A549 (cell line): ENCODE measurements at regions not wholly inside any gene's neighbourhood (a gene's known extent, or its start where the extent isn't known, plus 50 kb on each side); places are given as distances from the start of the nearest gene placed in this dataset.

ENCODE experiments used
- ATAC-seq, 2 experiments: fragments of 200-7000 bp in 1 of 2; fragments of >200 bp in 1 of 2; cut with Nextera tagmentation in 1 of 2; cut with Tn5 transposase in 1 of 2; 3 replicates each; pipeline versions ENCODE4 v1.8.0 to v1.9.1; 2018 to 2020; ENCODE audit warnings: mild to moderate bottlenecking in 1 of 2, moderate library complexity in 1 of 2
- CTCF ChIA-PET: fragments of 300-600 bp; sonication (Branson Sonifier 250); formaldehyde crosslinking; extraction: SDS; loops from one replicate; lab custom pipeline; 2021; ENCODE audit warnings: antibody characterized with exemption, inconsistent platforms; lab: Yijun Ruan, JAX
- POLR2A ChIA-PET: fragments of 350-600 bp; formaldehyde crosslinking; extraction: SDS; loops from one replicate; lab custom pipeline; 2021; ENCODE audit warnings: antibody characterized with exemption, inconsistent platforms; lab: Yijun Ruan, JAX
- DNase-seq, 2 experiments: peaks; one replicate each; pipeline versions ENCODE4 v3.0.0 to v3.0.0-alpha.2; 2011 to 2016; ENCODE audit warnings: low read depth in 1 of 2, low spot score in 1 of 2
- FAIRE-seq: peaks from 2 replicates; lab custom pipeline; 2011; peaks lifted over from hg19 to GRCh38; lab: Jason Lieb, UNC
- H3K27ac ChIP-seq, 2 experiments: fragments of >200 bp; sonication (Bioruptor Twin); formaldehyde crosslinking; 3 replicates each; pipeline ENCODE4 v1.5.1; 2016 to 2017
- H3K4me1 ChIP-seq: fragments of >200 bp; sonication (Bioruptor Twin); formaldehyde crosslinking; 3 replicates; pipeline ENCODE4 v1.6.1; 2016
- H3K4me2 ChIP-seq: fragments of >200 bp; sonication (Bioruptor Twin); formaldehyde crosslinking; 3 replicates; pipeline ENCODE4 v1.6.1; 2016
- H3K4me3 ChIP-seq: fragments of >200 bp; sonication (Bioruptor Twin); formaldehyde crosslinking; 3 replicates; pipeline ENCODE4 v1.5.1; 2016
- H3K9me3 ChIP-seq: fragments of >200 bp; sonication (Bioruptor Twin); formaldehyde crosslinking; 3 replicates; pipeline ENCODE4 v1.6.1; 2016
- CBX2 ChIP-seq: fragments of 200-600 bp; sonication (generic); IDR thresholded peaks from 2 replicates; pipeline ENCODE4 v1.6.1; 2016; ENCODE audit warnings: low read depth, mild to moderate bottlenecking, borderline replicate concordance
- CHD2 ChIP-seq: fragments of 150-350 bp; IDR thresholded peaks from 2 replicates; pipeline ENCODE4 v1.6.1; 2014; ENCODE audit warnings: low read length; ENCODE audit not compliant: partially characterized antibody
- EHF ChIP-seq: fragments of 250-450 bp; sonication (Bioruptor Pico); IDR thresholded peaks from 2 replicates; pipeline ENCODE4 v1.5.0; 2020; ENCODE audit warnings: mild to moderate bottlenecking
- FOSB ChIP-seq: fragments of 250-450 bp; sonication (Bioruptor Pico); IDR thresholded peaks from 2 replicates; pipeline ENCODE4 v1.5.0; 2020; ENCODE audit warnings: mild to moderate bottlenecking, moderate library complexity
- FOXS1 ChIP-seq: fragments of 250-450 bp; sonication (Bioruptor Pico); IDR thresholded peaks from 2 replicates; pipeline ENCODE4 v1.5.0; 2020; ENCODE audit warnings: mild to moderate bottlenecking, moderate library complexity
- GATA3 ChIP-seq: IDR thresholded peaks from 2 replicates; pipeline ENCODE4 v1.6.1; 2012; ENCODE audit warnings: borderline replicate concordance
- HOXB13 ChIP-seq: fragments of 250-450 bp; sonication (Bioruptor Pico); IDR thresholded peaks from 2 replicates; pipeline ENCODE4 v1.5.0; 2020; ENCODE audit warnings: low read depth, mild to moderate bottlenecking, moderate library complexity
- JUN ChIP-seq, 2 experiments: fragments of >200 bp; sonication (Bioruptor Twin); formaldehyde crosslinking; IDR thresholded peaks; 2 replicates in 1 of 2; 3 replicates in 1 of 2; pipeline ENCODE4 v1.6.1; 2016 to 2017
- JUNB ChIP-seq: fragments of >200 bp; sonication (Bioruptor Twin); formaldehyde crosslinking; IDR thresholded peaks from 2 replicates; pipeline ENCODE4 v1.6.1; 2016
- MAZ ChIP-seq: fragments of 150-350 bp; IDR thresholded peaks from 2 replicates; pipeline ENCODE4 v1.6.1; 2014; ENCODE audit warnings: antibody characterized with exemption, low read depth, low read length, borderline replicate concordance
- NPAS2 ChIP-seq: fragments of 250-450 bp; sonication (Bioruptor Pico); IDR thresholded peaks from 2 replicates; pipeline ENCODE4 v1.8.0; 2022; ENCODE audit warnings: mild to moderate bottlenecking, moderate library complexity, borderline replicate concordance
- POLR2AphosphoS2 ChIP-seq: conservative IDR thresholded peaks from 2 replicates; pipeline ENCODE4 v1.6.1; 2012; ENCODE audit warnings: low read length, improper control_type of control experiment, inconsistent platforms
- REST ChIP-seq: fragments of 200-600 bp; sonication (generic); IDR thresholded peaks from 2 replicates; pipeline ENCODE4 v1.6.1; 2016; ENCODE audit warnings: antibody characterized with exemption, mild to moderate bottlenecking, moderate library complexity
- SMC3 ChIP-seq: fragments of >200 bp; sonication (Bioruptor Twin); formaldehyde crosslinking; IDR thresholded peaks from 3 replicates; pipeline ENCODE4 v1.6.1; 2018; ENCODE audit warnings: inconsistent platforms
- SREBF2 ChIP-seq: fragments of 450-650 bp; IDR thresholded peaks from 2 replicates; pipeline ENCODE4 v1.6.1; 2014; ENCODE audit warnings: mild to moderate bottlenecking, moderate library complexity
- TFCP2L1 ChIP-seq: fragments of 250-450 bp; sonication (Bioruptor Pico); IDR thresholded peaks from 2 replicates; pipeline ENCODE4 v1.5.0; 2021; ENCODE audit warnings: mild to moderate bottlenecking
- ZC3H11A ChIP-seq: fragments of 450-650 bp; IDR thresholded peaks from 2 replicates; pipeline ENCODE4 v1.6.1; 2014; ENCODE audit warnings: antibody characterized with exemption, mild to moderate bottlenecking
- ZFP36 ChIP-seq: fragments of 450-650 bp; IDR thresholded peaks from 2 replicates; pipeline ENCODE4 v1.6.1; 2014; ENCODE audit warnings: borderline replicate concordance; ENCODE audit not compliant: partially characterized antibody
- ZSCAN20 ChIP-seq: fragments of 250-450 bp; sonication (Bioruptor Pico); IDR thresholded peaks from 2 replicates; pipeline ENCODE4 v1.8.0; 2022; ENCODE audit warnings: mild to moderate bottlenecking, moderate library complexity
- WGBS: methylation state at CpG from one replicate; pipeline ENCODE4 v1.1.6; 2017; ENCODE audit errors: missing lambda C conversion rate; 5-methylcytosine and 5-hydroxymethylcytosine counted together
- TF ChIP-seq, protein P1 (sequence below): fragments of 250-450 bp; sonication (Bioruptor Pico); IDR thresholded peaks from 2 replicates; pipeline ENCODE4 v1.5.0; 2020; ENCODE audit warnings: low read depth, mild to moderate bottlenecking, moderate library complexity
- TF ChIP-seq, protein P2 (sequence below): fragments of 450-650 bp; IDR thresholded peaks from 2 replicates; pipeline ENCODE4 v1.6.1; 2014; ENCODE audit warnings: antibody characterized with exemption
- TF ChIP-seq, protein P3 (sequence below): fragments of 150-350 bp; IDR thresholded peaks from 2 replicates; pipeline ENCODE4 v1.6.1; 2014; ENCODE audit warnings: low read depth, mild to moderate bottlenecking, low read length
- TF ChIP-seq, protein P4 (sequence below): IDR thresholded peaks from 2 replicates; pipeline ENCODE4 v1.6.1; 2012; ENCODE audit warnings: low read depth, borderline replicate concordance

DNA sequence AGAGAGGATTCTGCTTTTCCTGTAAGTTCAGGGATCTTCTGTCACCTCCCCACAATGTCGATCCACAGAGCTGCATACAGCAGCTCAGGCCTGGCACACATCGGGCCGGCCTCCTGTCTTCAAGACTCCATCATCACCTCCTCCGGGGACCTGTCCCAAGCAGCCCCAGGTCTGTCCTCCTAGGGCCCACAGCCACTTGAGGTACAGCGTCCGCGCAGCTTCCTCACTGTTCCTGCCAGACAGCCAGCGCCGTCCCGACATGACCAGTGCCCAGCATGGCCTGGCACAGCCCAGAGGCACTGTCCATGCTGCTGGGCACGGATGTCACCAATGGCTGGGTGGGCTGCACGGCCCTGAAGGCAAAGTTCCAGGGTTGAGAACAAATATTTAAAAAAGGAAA is 101.6 kb downstream of the DLL1 start (continued):
- no peak for TF ChIP-seq HOXB13 (CRISPR knock-in tag)
- TF ChIP-seq NPAS2 (CRISPR knock-in tag): no peak

GRCh38 chr6:170188571-170189001 is 102.3 kb downstream of the DLL1 start:
- no peak overlapping the region for H3K4me2 ChIP-seq
- CTCF ChIA-PET: no interaction called here
- WGBS: 30% methylated on average over 2 of the region's 6 CpGs

DNA sequence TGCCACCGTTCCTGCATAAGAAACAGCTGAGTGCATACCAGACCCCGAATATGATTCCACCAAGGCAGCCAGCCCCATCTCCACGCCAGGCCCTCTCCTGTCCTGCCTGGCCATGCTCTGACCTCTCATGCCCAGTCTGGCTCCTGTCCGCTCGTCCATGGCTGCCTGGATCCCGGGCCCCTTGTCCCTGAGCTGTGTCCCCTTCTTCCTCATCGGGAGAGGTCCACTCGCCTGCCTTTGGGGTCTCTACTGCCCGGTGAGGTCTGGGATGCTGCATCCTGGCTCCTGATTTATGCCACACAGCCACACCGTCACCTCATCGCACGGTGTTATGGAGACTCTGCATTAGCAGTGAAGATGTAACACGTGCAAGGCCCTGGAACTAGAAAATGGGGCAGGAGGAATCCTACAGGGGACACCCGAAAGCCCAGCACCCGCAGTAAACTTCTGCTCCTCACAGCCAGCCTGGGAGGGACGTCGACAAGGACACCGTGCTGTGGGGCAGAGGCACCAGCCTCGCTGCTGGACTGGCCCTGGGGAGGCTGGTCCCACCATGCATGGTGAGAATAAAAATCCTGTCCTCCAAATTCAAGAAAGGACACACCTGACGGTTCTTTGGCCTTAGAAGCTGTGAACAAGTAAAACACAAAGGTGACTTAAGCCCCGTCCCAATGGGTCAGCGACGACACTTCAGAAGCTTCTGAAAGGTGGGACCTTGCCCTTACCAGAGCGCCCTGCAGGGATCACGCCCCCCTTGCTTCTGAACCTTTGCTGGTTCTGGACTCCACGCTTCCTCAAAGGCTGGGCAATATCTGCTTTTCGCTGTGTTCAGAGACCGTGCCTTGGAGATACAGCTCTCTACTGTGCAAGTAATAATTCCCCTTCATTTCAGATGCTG is 103.0 kb downstream of the DLL1 start:
- no peak overlapping the region for H3K4me3 ChIP-seq
- no peaks in the 10 kb centered on the region for H3K4me1 ChIP-seq
- ChIA-PET POLR2A (no interaction called here), CTCF (no interaction called here)
- FAIRE-seq: no peak
- DNase-seq: no peak
- no peak for TF ChIP-seq ZFP36
- no peak for TF ChIP-seq MAZ
- TF ChIP-seq, protein P1, sequence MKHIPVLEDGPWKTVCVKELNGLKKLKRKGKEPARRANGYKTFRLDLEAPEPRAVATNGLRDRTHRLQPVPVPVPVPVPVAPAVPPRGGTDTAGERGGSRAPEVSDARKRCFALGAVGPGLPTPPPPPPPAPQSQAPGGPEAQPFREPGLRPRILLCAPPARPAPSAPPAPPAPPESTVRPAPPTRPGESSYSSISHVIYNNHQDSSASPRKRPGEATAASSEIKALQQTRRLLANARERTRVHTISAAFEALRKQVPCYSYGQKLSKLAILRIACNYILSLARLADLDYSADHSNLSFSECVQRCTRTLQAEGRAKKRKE (CRISPR knock-in tag): no peak
- TF ChIP-seq HOXB13 (CRISPR knock-in tag): no peak
- TF ChIP-seq ZSCAN20 (CRISPR knock-in tag): no peak
- no peak for TF ChIP-seq TFCP2L1 (CRISPR knock-in tag)
- TF ChIP-seq FOSB: no peak
- TF ChIP-seq, protein P2, sequence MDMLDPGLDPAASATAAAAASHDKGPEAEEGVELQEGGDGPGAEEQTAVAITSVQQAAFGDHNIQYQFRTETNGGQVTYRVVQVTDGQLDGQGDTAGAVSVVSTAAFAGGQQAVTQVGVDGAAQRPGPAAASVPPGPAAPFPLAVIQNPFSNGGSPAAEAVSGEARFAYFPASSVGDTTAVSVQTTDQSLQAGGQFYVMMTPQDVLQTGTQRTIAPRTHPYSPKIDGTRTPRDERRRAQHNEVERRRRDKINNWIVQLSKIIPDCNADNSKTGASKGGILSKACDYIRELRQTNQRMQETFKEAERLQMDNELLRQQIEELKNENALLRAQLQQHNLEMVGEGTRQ: no peak
- no peak for TF ChIP-seq ZC3H11A
- TF ChIP-seq FOXS1 (CRISPR knock-in tag): no peak
- TF ChIP-seq, protein P3, sequence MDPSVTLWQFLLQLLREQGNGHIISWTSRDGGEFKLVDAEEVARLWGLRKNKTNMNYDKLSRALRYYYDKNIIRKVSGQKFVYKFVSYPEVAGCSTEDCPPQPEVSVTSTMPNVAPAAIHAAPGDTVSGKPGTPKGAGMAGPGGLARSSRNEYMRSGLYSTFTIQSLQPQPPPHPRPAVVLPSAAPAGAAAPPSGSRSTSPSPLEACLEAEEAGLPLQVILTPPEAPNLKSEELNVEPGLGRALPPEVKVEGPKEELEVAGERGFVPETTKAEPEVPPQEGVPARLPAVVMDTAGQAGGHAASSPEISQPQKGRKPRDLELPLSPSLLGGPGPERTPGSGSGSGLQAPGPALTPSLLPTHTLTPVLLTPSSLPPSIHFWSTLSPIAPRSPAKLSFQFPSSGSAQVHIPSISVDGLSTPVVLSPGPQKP: no peak
- TF ChIP-seq CHD2: no peak
- no peak for TF ChIP-seq POLR2AphosphoS2
- TF ChIP-seq SREBF2: no peak
- no peak for TF ChIP-seq JUN (IDR thresholded peaks at IDR 0.05)
- TF ChIP-seq EHF: no peak
- no peak for TF ChIP-seq CBX2
- no peak for TF ChIP-seq GATA3
- no peak for TF ChIP-seq REST
- WGBS: 55% methylated on average over 19 of the region's 28 CpGs
- H3K27ac ChIP-seq: no peak overlapping the region
- no peak overlapping the region for H3K4me2 ChIP-seq
- no peaks in the 10 kb centered on the region for H3K9me3 ChIP-seq
- no peak for ATAC-seq

More at GRCh38 chr6:170188571-170189001, 102.3 kb downstream of the DLL1 start:
- DNase-seq (no peak), FAIRE-seq (no peak), ATAC-seq (no peak)
- Histone ChIP-seq H3K27ac (no peak overlapping the region), H3K4me3 (no peak overlapping the region), H3K4me1 (no peaks in the 10 kb centered on the region), H3K9me3 (no peaks in the 10 kb centered on the region)
- TF ChIP-seq JUNB (no peak), FOXS1 (CRISPR knock-in tag) (no peak), SMC3 (no peak)
- TF ChIP-seq, protein P4, sequence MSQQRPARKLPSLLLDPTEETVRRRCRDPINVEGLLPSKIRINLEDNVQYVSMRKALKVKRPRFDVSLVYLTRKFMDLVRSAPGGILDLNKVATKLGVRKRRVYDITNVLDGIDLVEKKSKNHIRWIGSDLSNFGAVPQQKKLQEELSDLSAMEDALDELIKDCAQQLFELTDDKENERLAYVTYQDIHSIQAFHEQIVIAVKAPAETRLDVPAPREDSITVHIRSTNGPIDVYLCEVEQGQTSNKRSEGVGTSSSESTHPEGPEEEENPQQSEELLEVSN: no peak
- TF ChIP-seq, protein P1 (CRISPR knock-in tag): no peak
- POLR2A ChIA-PET: no interaction called here
